Stimulated activated CD4-positive, alpha-beta T cell treated with anti-CD3 and anti-CD28 coated beads, Interleukin-4, amount 100 ng/mL, for 4 hours (primary cell): ENCODE measurements at regions not wholly inside any gene's neighbourhood (a gene's known extent, or its start where the extent isn't known, plus 50 kb on each side); places are given as distances from the start of the nearest gene placed in this dataset.
"Not testable (repeated sequence)": the region's sequence is repeated elsewhere in the genome, so short reads cannot be mapped to it uniquely, and the experiment has no call there.

Source experiments
- DNase-seq, 2 experiments: peaks; one replicate each; pipeline ENCODE4 v3.0.0-alpha.2; 2020

- no peak for DNase-seq
Observed at GRCh38 chr5:82594097-82594496, 315.9 kb upstream of the RPS23 start.

- DNase-seq: no peak
Observed at GRCh38 chr5:82593481-82593880, 315.3 kb upstream of the RPS23 start.

DNA sequence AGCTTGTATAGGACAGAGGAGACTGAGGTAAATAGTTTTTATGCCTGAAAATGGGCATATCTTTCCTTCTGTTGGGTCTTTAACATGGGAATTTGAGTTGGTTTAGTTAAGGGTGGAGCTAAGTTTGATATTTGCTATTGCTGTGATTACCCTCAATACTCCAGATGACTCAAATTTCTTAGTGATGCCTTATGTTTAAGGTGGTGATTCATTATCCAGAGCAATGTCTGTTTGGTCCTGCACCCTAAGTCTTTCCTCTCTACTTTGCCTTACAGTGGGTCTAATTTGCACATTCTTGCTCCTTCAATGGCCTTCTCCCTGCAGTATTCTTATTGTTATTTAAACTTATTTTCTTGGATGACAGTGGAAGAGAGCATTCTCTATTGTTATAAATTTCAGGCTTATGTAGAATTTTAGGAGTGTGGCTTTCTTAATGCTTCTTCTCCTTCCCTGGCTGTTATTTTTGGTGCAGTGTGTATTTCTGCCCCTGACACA lies 312.9 kb upstream of the RPS23 start:
- DNase-seq: no peak

DNA sequence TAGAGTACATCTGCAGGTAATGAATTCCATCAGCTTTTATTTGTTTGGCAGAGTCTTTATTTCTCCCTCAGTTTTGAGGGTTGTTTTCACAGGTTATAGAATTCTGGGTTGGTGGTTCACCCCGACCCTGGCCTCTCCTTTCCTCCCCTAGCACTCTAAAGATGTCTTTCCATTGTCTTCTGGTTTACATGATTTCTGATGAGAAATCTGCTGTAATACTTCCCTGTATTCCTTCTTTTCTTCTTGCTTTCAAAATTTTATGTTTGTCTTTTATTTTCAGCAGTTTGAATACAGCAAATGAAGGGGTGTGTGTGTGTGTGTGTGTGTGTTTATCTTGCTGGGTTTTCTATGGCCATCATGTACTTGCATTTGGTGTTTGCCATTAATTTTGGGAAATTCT lies 312.0 kb upstream of the RPS23 start:
- DNase-seq: no peak

DNA sequence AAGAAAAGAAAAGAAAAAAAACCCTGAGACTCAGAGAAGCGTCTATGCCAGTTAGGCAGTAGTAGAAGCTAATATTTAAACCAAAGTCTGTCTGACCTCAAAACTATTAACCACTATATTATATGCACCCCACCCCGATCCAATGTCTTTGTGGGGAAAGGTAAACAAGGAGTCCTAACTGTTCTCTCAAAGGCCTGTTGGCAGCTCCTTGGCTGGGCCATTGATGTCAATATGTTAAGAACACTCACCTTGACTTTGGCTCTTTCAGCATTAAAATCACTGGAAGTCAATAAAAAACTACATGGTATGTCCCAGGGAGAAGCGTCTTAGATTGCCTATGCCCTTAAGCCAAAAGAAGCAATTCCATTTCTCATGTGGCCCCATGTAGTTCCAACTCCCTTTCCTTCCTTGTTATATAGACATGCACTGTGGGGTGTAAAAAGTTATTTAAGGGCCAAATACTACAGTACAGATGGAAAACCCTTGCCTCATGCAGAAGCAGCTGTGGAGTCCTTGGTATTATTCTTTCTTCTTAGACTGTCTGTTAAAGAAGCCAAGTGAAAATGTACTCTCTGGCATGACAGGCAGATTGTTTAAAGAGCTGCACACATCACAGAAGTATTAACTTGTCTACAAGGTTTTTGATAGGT lies 308.6 kb upstream of the RPS23 start:
- DNase-seq: no peak

- DNase-seq: no peak
Observed at GRCh38 chr5:82586181-82586580, 308.0 kb upstream of the RPS23 start.

- DNase-seq: no peak
Observed at GRCh38 chr5:82584631-82585030, 306.5 kb upstream of the RPS23 start.

DNA sequence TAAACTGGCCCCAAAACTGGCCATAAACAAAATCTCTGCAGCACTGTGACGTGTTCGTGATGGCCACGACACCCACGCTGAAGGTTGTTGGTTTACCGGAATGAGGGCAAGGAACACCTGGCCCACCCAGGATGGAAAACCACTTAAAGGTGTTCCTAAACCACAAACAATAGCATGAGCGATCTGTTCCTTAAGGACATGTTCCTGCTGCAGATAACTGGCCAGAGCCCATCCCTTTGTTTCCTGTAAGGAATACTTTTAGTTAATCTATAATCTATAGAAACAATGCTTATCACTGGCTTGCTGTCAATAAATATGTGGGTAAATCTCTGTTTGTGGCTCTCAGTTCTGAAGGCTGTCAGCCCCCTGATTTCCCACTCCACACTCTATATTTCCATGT lies 305.2 kb upstream of the RPS23 start:
- DNase-seq: not testable (repeated sequence)

DNA sequence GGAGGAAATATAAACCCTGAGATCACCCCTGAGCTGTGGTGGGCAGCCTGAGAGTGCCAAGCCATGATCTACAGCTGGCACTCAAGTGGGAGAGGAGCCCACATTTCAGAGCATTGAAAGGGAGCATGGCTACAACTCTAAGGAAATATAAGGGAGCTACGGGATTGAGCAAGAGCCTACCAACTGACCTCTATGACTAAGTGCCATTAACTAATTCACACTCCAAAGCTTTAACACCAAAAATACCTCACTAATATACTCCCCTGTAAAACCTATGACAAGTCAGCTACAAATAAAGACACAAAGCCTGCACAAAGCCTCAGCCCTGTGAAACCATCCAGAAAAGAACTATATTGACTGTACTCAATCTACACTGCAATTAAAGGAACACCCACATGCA lies 286.8 kb upstream of the RPS23 start:
- DNase-seq: no peak

DNA sequence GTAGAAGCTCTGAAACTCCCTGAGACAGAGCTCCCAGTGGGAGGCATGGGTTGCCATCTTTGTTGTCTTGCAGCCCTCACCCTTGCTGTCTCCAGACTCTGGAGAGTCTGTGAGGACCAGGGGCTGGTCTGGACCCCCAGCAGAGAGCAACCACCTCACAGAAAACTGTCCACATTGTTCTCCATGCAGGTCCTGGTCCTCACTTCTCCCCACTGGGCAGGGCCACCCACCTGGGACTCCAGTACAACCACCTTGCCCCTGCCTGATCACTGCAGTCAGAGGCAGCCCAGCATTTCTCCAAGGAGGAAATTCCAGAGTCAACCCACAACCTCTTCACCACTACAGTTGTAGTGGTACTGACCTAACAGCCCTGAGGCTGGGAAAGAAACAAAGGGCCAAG lies 285.6 kb upstream of the RPS23 start:
- DNase-seq: no peak

DNA sequence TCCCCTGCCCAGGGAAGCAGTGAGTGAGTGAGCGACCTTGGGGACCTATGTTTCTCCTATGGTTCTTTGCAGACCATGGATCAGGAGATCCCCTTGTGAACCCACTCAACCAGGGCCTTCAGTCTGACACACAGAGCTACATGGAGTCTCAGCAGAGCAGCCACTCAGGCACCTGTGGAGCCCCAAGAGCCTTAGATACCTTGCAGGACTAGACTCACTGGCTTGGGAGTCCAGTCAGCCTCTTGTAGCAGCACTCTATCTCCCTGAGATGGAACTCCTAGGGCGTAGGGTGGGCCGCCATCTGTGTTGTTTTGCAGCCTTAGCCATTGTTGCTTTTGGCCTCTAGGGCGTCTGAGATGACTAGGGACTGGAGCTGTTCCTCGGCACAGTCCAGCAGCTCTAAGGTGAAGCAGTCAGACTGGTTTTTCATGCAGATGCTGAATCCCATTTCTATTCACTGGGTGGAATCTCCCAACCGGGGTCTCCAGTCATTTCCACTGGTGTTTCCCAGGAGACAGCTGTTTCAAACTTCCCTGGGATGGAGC lies 284.6 kb upstream of the RPS23 start:
- no peak for DNase-seq

DNA sequence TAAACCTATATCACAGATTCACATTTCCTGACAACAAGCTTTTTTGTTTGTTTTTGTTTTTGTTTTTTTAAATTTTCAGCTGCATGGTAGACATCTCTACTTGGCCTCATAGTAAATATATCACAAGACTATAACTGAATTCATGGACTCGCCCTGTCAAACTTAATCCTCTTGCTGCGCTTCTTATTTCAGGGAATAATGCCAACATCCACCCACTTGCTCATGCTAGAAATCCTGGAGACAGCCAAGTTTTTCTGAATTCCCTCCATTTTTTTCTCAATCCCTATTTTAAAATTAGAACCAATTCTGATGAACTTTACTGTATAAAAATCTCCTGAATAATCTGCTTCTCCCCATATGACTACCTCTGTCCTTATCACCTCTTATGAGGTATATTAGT lies 283.6 kb upstream of the RPS23 start:
- DNase-seq: no peak

GRCh38 chr5:82560969-82561368 lies 282.8 kb upstream of the RPS23 start:
- DNase-seq: no peak

GRCh38 chr5:82560561-82560960 lies 282.4 kb upstream of the RPS23 start:
- no peak for DNase-seq

GRCh38 chr5:82551840-82552385 lies 273.8 kb upstream of the RPS23 start:
- DNase-seq: no peak

GRCh38 chr5:82551192-82551591 lies 273.0 kb upstream of the RPS23 start:
- no peak for DNase-seq

GRCh38 chr5:82549263-82549662 lies 271.1 kb upstream of the RPS23 start:
- no peak for DNase-seq

DNA sequence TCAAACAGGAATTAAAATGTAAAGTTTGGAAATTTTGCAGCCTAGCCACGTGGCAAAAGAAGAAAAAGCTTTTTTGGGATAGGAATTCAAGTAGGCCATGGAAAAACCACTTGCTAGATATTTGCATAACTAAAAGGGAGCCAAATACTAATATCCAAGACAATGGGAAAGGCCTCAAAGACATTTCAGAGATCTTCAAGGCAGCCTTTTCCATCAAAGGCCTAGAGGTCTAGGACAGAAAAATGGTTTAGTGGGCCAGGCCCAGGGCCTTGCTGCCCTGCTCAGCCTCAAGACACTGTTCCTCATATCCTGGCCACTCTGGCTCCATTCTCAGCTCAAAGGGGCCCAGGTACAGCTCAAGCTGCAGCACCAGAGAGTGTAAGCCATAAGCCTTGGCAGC lies 265.9 kb upstream of the RPS23 start:
- no peak for DNase-seq

GRCh38 chr5:82540301-82540700 lies 262.1 kb upstream of the RPS23 start:
- no peak for DNase-seq

DNA sequence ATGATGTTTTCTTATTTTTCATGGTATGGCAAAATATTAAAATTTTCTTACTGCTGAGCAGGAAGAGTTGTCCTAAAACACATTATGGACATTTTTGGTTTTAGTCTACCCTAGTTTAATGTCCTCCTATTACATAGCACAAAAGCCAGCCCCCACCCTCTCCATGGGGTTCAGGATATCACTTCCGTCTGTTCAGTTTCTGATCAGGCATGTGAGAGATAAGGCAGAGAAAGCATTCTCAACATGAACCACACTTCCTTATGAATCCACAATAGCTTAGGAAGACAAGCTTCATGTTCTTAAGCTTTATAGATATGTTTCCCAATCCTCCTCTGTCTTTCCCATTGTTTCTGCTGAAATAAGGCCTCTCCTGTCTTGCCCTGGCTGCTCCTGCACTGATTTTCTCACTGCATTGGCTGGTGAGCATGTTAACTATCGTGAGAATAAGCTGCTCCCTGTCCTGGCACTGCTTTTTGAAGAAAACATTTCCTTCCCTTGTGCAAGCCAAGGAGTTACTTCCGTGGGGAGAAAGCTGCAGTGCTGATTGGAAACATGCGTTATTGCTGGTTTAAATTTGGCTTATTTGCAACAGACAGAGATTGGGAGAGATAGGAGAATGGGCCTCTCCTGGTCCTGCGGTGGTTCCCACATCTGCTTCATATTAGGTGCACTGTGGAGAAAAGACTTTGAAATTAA lies 260.3 kb upstream of the RPS23 start:
- DNase-seq: no peak

GRCh38 chr5:82537687-82538306 lies 259.6 kb upstream of the RPS23 start:
- no peak for DNase-seq

- DNase-seq: no peak
Observed at GRCh38 chr5:82534986-82535385, 256.8 kb upstream of the RPS23 start.

- not testable (repeated sequence) for DNase-seq
Observed at GRCh38 chr5:82532075-82532474, 253.9 kb upstream of the RPS23 start.

DNA sequence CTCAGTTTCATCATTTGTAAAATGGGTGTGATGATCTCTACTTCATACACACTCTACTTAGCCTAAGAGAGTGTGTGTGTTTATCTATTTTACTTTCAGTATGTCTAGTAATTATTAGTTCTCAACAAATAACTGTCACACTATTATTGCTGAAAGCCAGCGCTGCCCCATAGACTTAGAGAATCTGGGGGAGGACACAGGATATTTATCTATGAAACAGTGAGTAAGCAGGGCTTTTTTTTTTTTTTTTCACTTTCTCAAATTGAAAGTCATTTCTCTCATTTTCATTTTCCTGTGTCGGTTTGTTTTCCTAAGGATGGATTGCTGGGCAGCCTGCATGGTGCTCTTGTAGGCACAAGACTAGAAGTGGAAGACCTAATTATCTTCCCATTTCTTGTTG lies 248.4 kb upstream of the RPS23 start:
- no peak for DNase-seq
